HUES6 (cell line): ENCODE measurements at regions not wholly inside any gene's neighbourhood (a gene's known extent, or its start where the extent isn't known, plus 50 kb on each side); places are given as distances from the start of the nearest gene placed in this dataset.

ENCODE experiments used
- H3K27ac ChIP-seq: 2 replicates; pipeline ENCODE4 v1.7.0; 2013; ENCODE audit warnings: low read depth, mild to moderate bottlenecking, low read length, inconsistent platforms
- H3K27me3 ChIP-seq: 2 replicates; pipeline ENCODE4 v1.6.1; 2013; ENCODE audit warnings: low read length; ENCODE audit not compliant: control insufficient read depth, insufficient read depth
- H3K36me3 ChIP-seq: 2 replicates; pipeline ENCODE4 v1.6.1; 2013; ENCODE audit warnings: low read length; ENCODE audit not compliant: control insufficient read depth, insufficient read depth
- H3K4me1 ChIP-seq: 2 replicates; pipeline ENCODE4 v1.6.1; 2013; ENCODE audit warnings: low read length; ENCODE audit not compliant: control insufficient read depth, insufficient read depth
- H3K4me3 ChIP-seq: 2 replicates; pipeline ENCODE4 v1.5.1; 2013; ENCODE audit warnings: low read depth, low read length
- H3K9ac ChIP-seq: one replicate; pipeline ENCODE4 v1.6.1; 2013; ENCODE audit warnings: mild to moderate bottlenecking, low read length
- H3K9me3 ChIP-seq: 2 replicates; pipeline ENCODE4 v1.6.1; 2013; ENCODE audit warnings: low read depth, low read length; ENCODE audit not compliant: control insufficient read depth, insufficient read depth

DNA sequence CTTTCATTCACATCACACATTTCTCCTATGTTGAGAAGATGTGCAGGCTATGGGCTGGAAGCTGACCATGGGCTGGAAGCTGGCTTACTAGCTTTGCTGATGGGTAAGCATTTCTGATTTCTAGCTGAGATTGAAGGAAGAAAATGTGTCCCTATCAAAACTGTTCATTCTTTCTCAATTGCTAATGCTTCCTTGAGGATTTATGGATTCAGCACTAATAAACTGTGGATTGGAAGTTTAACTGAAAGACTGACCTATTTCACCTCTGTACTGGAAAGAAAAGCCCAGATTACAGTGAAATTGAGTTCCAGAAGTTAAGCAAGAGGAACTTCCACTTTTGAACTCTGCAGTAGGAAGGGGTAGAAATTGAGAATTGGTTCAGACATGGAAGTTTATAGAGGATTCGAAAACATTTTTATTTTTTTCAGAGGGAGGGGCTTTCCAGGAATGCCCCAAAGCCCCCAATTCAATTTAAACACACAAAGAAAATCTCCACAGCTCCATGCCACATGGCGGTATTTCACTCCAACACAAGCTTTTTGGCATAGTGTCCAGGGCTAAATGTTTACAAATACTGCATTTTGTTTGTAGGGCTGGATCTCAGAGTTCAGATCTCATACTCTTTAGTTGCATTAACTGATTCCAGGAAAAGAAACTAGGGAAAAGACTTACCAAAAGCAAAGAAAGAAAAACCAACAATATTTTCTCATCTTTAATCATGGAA lies 61.2 kb upstream of the ARGLU1 start:
- Histone ChIP-seq H3K27me3 (no peaks in the 10 kb centered on the region), H3K9ac (no peak overlapping the region), H3K4me1 (no peaks in the 10 kb centered on the region; the same call in 1 of the 2 replicates), H3K27ac (no peak overlapping the region), H3K36me3 (no peaks in the 10 kb centered on the region), H3K9me3 (no peaks in the 10 kb centered on the region), H3K4me3 (no peak overlapping the region)

DNA sequence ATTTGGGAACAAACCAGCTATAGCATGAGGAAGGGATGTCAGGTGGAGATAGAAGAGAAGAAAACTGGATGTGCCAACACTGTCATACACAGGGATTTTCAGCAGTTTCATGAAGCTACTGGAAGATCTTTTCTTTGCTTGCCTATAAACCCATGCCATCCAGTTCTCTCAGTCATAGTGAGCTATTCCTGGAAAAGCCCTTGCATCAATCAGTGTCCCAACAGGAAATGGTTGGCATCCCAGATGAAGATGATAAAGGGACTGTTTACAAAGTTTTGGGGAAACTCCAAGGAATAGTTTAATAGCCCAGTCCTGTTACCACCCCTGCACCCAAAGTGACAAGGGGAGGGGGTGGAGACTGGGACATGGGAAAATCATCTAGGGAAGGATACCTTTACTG lies 58.5 kb upstream of the ARGLU1 start:
- Histone ChIP-seq H3K4me1 (no peaks in the 10 kb centered on the region; the same call in 1 of the 2 replicates), H3K36me3 (no peaks in the 10 kb centered on the region), H3K9ac (no peak overlapping the region), H3K27ac (no peak overlapping the region), H3K9me3 (no peaks in the 10 kb centered on the region), H3K4me3 (no peak overlapping the region), H3K27me3 (no peaks in the 10 kb centered on the region)

DNA sequence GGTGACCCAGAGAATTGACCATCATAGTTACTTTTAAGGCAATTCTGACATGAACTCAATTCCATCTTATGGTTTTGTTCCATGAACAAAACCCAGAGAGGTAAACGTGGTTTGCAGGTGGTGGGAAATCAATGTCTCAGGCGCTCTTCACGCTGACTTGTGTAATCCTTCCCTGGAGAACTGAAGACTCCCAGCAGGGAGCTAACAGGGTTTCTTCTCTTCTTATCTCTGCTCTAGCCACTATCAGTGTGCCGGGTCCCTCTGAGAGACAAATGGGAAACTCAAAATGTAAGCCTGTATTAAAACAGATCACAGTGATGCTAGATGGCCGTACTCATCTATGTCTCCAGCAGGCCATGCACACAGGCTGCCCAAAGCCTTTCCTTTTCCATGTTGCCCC lies 57.6 kb upstream of the ARGLU1 start:
- no peak overlapping the region for H3K27ac ChIP-seq
- H3K27me3 ChIP-seq: no peaks in the 10 kb centered on the region
- no peaks in the 10 kb centered on the region; the same call in 1 of the 2 replicates for H3K4me1 ChIP-seq
- H3K9me3 ChIP-seq: no peaks in the 10 kb centered on the region
- H3K4me3 ChIP-seq: no peak overlapping the region
- H3K9ac ChIP-seq: no peak overlapping the region
- H3K36me3 ChIP-seq: no peaks in the 10 kb centered on the region

DNA sequence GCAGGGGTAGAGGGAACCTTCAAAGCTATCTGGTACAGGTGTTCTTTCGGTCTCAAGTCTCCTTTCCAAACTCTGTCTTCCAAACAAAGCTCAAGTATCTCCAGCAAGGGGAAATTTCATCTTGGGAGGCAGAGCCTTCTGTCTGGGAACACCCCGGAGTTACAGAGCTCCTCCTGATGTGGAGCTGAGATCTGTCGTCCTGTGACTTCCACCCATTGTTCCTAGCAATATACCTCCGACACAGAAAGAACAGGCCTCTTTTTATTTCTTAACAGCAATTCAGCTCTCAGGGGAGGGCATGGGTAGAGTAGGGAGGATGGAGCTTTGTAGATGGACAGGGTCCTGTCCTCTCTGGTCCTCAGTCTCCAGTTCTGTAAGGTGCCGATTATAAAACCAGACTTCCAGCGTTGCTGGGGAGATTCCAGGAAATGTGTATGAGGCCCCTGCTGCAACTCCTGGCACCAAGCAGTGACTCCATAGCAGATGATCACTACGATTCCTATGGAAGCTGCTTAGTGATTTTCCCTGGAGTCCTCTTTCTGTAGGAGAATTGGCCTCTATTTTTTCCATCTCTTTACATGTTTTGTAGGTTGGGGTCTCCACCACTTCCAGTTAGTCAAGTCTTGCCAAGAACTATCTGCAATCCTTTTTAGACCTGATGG lies 56.0 kb upstream of the ARGLU1 start:
- peaks cover 9% of the 10 kb centered on the region; the same call in 1 of the 2 replicates for H3K4me1 ChIP-seq
- H3K27ac ChIP-seq: no peak overlapping the region
- no peak overlapping the region for H3K4me3 ChIP-seq
- H3K9me3 ChIP-seq: no peaks in the 10 kb centered on the region
- H3K27me3 ChIP-seq: no peaks in the 10 kb centered on the region
- no peaks in the 10 kb centered on the region for H3K36me3 ChIP-seq
- no peak overlapping the region for H3K9ac ChIP-seq

DNA sequence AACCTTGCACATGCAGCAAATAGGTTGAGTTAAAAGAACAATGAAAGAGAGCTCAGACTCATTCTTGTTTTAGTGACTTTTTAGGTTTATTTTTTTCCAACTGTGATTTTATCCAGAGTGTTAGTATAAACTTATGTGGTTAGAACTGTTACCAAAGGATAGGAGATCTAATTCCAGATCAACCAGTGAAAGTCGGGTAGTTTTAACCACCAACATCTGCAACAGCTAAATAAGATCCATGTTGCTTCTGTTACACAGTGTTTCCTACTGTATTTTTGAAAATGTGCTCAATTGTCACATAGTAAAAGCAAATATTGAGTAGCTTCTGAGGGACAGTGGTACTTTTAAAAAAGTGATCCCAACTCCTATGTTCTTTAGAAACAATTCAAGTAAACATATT lies 53.9 kb upstream of the ARGLU1 start:
- Histone ChIP-seq H3K27ac (no peak overlapping the region), H3K4me3 (no peak overlapping the region), H3K4me1 (peaks cover 16% of the 10 kb centered on the region; the same call in 1 of the 2 replicates), H3K9me3 (no peaks in the 10 kb centered on the region), H3K27me3 (no peaks in the 10 kb centered on the region), H3K9ac (no peak overlapping the region), H3K36me3 (no peaks in the 10 kb centered on the region)

DNA sequence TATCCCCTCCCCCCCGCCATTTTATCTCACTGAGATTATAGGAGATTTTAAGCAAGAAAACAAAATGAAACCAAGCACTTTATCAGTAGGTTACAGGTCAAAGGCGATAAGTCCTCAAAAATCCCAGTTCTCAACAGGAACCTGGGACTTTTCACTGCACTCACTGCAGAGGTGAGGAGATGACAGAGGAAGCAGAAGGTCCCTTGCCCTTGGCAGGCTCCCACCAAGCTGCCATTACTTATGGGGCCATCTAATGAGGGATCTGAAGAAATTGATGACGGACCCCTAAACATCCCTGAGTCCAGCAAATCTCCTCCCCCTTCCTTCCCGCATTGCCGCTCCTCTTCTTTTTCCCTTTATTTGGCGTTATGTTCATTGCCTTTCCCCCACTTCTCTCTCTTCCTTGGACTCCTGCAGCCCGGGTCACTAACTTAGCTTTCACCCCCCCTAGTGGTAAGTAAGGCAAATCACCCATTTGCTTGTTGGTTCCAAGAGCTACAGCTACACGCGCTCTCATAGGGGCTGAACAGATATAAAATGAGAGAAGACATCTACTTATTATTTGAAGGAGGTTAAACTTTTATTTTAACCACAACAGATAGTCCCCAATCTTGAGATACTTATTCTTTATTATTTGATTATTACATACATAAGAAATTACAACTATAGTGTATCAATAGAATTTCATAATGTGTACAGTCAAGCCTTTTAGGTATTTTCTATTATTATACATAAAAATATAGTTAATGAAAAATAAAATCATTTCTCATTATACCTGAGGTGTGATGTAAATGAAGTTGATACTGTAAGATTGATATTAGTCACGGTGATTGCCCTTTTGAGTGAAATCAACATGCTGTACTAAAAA lies 52.0 kb upstream of the ARGLU1 start:
- Histone ChIP-seq H3K4me3 (no peak overlapping the region), H3K36me3 (no peaks in the 10 kb centered on the region), H3K4me1 (peaks cover 16% of the 10 kb centered on the region; the same call in 1 of the 2 replicates), H3K9ac (no peak overlapping the region), H3K27me3 (no peaks in the 10 kb centered on the region), H3K9me3 (no peaks in the 10 kb centered on the region), H3K27ac (no peak overlapping the region)
